H54 (cell line): ENCODE measurements at regions not wholly inside any gene's neighbourhood (a gene's known extent, or its start where the extent isn't known, plus 50 kb on each side); places are given as distances from the start of the nearest gene placed in this dataset.

Experiments used
- DNase-seq: peaks from one replicate; pipeline ENCODE4 v3.0.0; 2011; ENCODE audit warnings: low spot score, mixed read lengths; ENCODE audit not compliant: insufficient read length
- FAIRE-seq: peaks from 3 replicates; lab custom pipeline; 2011; peaks lifted over from hg19 to GRCh38; lab: Jason Lieb, UNC
- POLR2A ChIP-seq: IDR thresholded peaks from 2 replicates; pipeline ENCODE4 v1.6.1; 2011; ENCODE audit warnings: low read depth, mild to moderate bottlenecking, low read length

GRCh38 chr9:129524582-129525270 is 96.2 kb downstream of the C9orf50 start:
- DNase-seq (no peak), FAIRE-seq (no peak)
- TF ChIP-seq POLR2A = no peak

DNA sequence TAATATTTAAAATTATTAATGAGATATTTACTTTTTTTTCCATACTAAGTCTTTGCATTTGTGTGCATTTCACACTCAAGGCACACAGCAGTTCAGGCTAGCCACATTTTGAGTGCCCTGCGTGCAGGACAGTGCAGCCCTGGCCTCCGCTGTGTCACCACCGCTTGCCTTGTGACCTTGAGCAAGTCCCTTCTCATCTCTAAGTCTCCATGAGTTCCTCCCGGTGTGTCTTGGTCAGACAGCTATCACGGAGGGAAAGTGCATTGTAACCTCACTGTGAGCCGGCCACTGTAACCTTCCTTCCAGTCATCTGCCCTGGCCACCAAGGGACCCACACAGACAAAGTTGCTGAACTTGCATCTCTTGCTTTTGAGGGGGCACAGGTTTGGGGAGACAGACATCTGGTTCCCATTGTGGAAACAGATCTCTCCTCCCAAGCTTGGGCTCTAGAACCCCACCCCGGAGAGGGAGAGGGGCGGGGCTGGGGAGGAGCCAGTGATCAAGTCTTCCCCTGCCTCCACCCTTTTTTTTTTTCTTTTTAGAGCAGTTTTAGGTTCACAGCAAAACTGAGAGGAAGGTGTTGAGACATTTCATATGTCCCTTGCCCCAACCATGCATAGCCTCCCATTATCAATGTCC is 96.8 kb downstream of the C9orf50 start:
- TF ChIP-seq POLR2A = no peak
- FAIRE-seq (no peak), DNase-seq (no peak)

DNA sequence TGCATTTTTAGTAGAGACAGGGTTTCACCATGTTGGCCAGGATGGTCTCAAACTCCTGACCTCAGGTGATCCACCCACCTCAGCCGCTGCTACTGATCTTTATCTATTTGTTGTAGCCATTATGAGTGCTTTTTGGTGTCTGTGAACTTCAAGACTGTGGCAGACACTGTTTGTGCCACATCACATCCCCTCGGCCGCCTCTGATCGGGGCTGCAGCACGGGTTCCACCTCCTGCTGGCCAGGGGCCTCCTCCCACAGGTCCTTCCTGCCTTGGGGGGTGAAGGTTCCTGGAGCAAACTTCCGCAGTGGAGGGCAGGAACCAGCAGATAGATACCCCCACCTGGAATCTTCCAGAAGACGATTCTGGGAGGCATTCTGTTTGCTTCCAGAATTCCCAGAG is 98.5 kb downstream of the C9orf50 start:
- no peak for DNase-seq
- TF ChIP-seq POLR2A = no peak
- no peak for FAIRE-seq

GRCh38 chr9:129520082-129520481 is 100.8 kb downstream of the C9orf50 start:
- DNase-seq = no peak
- FAIRE-seq = no peak
- no peak for TF ChIP-seq POLR2A

- DNase-seq (no peak), FAIRE-seq (no peak)
- TF ChIP-seq POLR2A = no peak
Observed at GRCh38 chr9:129518074-129518473, 102.8 kb downstream of the C9orf50 start.

DNA sequence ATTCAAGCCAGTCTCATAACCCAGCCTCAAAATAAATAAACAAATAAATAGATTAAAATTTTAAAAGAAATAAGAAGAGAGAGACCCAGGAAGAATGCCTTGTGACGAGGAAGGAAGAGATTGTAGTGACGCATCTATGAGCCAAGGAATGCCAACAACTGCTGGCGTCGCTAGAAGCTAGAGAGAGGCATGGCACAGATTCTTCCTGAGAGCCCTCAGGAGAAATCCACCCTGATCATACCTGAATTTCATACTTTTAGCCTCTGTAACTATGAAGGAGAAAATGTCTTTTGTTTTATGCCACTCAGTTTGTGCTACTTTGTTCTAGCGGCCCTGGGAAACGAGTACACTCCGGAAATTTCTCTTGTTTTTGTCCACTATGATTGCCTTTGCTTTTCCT is 103.9 kb downstream of the C9orf50 start:
- FAIRE-seq (no peak), DNase-seq (no peak)
- no peak for TF ChIP-seq POLR2A

DNA sequence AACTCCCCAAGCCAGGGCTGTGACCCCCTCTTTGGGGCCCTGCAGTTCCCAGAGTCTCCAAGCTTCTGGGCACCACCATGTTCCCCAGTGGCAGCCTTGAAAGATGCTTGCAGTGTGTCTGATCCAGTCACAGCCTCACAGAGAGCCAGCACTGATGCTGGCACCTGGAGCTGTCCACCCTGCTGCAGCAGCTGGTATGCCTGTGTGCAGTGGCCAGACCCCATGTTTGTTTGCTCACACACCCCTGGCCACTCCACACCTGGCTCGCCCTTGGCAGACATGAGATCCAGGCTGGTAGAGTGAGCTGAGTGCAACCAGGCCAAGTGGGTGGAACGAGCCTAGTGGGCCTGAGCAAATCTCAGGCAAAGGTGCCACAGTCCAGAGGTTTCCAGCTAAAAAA is 106.0 kb downstream of the C9orf50 start:
- TF ChIP-seq POLR2A = no peak
- DNase-seq (no peak), FAIRE-seq (no peak)

- DNase-seq (no peak), FAIRE-seq (no peak)
- TF ChIP-seq POLR2A = no peak
Observed at GRCh38 chr9:129514497-129514867, 106.4 kb downstream of the C9orf50 start.

- DNase-seq (no peak), FAIRE-seq (no peak)
- TF ChIP-seq POLR2A = no peak
Observed at GRCh38 chr9:129513856-129514496, 106.9 kb downstream of the C9orf50 start.

DNA sequence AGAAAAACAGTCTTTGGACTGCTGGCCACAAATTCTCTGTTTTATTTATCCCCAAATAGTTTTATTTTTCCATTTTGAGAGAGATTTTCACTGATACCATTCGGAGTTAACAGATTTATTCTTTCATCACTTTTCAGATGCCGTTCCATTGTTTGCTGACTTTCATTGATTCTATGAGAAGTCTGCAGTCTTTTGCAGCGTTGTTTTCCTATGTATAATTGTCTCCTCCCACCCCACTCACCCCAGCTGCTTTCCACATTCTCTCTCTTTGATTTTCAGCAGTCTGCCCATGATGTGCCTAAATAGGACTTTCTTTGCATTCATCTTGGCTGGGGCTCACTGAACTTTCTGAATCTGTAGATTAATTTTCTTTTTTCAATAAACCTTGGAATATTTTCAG is 107.6 kb downstream of the C9orf50 start:
- no peak for DNase-seq
- TF ChIP-seq POLR2A = no peak
- no peak for FAIRE-seq

DNA sequence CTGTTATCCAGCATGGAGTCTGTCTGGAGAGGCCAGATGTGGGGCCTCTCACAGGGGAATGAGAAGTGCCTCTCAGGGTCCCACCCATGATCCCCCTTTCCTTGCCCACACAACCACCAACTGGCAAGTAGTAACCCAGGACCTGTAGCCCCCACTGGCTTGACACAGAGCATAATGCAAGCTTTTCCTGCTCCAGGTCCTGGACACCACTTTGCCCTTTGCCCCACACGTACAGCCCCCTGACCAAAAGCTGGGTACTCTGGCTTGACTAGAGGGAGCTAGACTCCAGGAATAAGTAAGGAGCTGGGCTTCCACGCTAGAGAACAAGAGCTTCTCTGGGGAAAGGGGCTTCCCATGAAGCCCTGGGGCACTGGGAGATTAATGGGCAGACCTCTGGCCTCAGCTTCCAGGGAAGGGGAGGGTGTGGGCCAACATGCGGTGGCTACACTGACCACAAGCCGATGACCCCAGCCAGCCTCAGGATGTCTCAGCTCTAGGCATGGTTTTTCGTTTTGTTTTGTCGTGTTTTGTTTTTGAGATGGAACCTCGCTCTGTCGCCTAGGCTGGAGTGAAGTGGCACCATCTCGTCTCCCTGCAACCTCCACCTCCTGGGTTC is 109.5 kb downstream of the C9orf50 start:
- DNase-seq (no peak), FAIRE-seq (no peak)
- no peak for TF ChIP-seq POLR2A

GRCh38 chr9:129509533-129509928 is 111.4 kb downstream of the C9orf50 start:
- no peak for TF ChIP-seq POLR2A
- FAIRE-seq = no peak
- DNase-seq = no peak

GRCh38 chr9:129507805-129508204 is 113.1 kb downstream of the C9orf50 start:
- DNase-seq (no peak), FAIRE-seq (no peak)
- TF ChIP-seq POLR2A = no peak

- FAIRE-seq = no peak
- no peak for TF ChIP-seq POLR2A
- DNase-seq = no peak
Observed at GRCh38 chr9:129506892-129507291, 114.0 kb downstream of the C9orf50 start.
